ENCODE measurements at regions not wholly inside any gene's neighbourhood (a gene's known extent, or its start where the extent isn't known, plus 50 kb on each side); places are given as distances from the start of the nearest gene placed in this dataset.
"Not testable (repeated sequence)": the region's sequence is repeated elsewhere in the genome, so short reads cannot be mapped to it uniquely, and the experiment has no call there.

GRCh38 chr4:33980361-33980760, 2264.0 kb downstream of the ARAP2 start:
- DNase-seq (ENCODE audit: low read depth) = no peak

- peak; percentile 6 for DNase-seq (ENCODE audit: low read depth)
Observed at GRCh38 chr4:33989820-33990443, 2254.4 kb downstream of the ARAP2 start.

GRCh38 chr4:33996075-33996718, 2248.1 kb downstream of the ARAP2 start:
- no peak for DNase-seq (ENCODE audit: low read depth)

DNA sequence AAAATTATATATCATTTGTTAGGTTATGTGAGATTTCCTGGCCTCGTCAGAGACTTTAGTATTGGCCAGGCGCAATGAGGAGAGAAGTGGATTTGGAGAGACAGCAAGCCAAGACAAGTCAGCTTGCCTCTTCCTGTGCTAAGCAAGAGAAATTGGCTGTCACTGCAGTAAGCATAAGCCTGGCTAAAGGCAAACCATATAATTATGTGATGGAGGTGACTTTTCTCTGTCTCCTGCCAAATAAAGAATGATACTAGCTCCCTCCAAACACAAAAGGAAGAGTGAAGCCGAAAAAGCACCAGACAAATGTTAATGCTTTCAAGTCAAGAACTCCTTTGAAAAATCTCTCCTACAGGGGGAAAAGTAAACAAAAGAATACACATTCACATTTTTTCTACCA, 2246.0 kb downstream of the ARAP2 start:
- DNase-seq (ENCODE audit: low read depth) = no peak

DNA sequence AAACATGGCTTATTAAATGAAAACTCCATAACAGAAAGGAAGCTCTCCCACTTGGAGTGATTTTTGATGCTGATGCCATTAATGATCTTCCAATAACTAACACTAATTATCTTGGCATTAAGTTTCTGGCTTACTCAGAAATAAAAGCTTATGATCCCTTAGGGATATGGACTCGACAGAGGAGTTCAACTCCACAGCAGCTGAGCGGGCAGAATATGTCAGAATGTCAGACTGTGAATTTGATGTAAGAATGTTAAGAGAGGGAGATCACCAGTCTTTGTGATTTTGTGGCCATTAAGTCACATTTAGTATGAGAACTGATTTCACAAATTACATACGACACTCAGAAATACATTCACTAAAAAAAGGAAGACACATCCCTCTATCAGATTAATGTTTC, 2244.0 kb downstream of the ARAP2 start:
- DNase-seq (ENCODE audit: low read depth) = no peak

- DNase-seq (ENCODE audit: low read depth) = not testable (repeated sequence)
Observed at GRCh38 chr4:34006540-34006939, 2237.8 kb downstream of the ARAP2 start.

- no peak for DNase-seq (ENCODE audit: low read depth)
Observed at GRCh38 chr4:34009951-34010350, 2234.4 kb downstream of the ARAP2 start.

DNA sequence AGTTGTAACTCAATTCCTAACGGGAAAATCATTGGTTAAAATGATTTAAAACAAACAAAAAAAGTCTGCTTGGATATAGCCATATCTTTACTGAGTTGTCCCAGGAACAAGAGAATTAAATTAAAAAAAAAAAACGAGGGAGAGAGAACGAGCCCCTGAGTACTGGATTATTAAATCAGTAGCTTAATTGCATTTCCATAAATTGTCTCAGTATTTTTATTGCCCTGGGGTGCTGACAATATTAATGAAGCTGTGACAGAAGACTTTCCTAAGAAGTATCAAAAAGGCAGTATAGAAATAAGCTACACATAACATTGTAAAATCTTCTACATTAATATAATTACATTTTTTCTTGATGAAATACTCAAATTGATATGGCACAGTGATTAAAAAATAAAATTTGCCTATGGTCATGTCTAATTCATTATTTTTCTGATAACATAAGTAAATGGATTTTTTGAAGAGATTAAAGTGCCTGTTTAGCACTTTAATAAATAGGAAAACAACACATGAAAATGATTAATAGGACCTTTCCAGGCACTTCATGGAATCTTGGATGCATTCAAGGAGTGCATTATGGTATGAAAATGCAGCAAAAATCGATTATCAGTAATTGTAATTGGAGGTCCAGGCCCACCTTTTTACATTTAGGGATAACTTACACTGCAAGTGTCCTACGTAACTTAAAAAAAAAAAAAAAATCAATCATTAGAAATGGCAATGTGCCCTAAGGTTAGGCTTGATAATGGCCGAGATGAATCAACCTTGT, 2233.4 kb downstream of the ARAP2 start:
- no peak for DNase-seq (ENCODE audit: low read depth)

DNA sequence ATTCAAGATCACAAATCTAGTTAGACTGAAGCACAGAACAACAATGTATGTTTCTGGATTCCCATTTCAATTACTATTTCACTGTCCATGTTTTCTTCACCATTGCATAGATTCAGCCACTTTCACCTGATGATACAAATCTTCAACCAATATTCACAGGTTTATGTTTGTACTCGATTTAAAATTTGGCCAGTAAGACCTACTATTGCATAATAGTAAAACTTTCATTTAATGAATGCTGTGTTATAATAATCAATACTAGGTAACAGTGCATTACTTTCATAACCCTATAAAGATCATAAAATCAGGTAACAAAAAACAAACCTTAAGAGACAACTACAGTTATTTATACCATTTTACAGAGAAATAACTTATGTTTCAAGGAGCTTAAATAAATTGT, 2209.1 kb downstream of the ARAP2 start:
- DNase-seq (ENCODE audit: low read depth) = no peak

DNA sequence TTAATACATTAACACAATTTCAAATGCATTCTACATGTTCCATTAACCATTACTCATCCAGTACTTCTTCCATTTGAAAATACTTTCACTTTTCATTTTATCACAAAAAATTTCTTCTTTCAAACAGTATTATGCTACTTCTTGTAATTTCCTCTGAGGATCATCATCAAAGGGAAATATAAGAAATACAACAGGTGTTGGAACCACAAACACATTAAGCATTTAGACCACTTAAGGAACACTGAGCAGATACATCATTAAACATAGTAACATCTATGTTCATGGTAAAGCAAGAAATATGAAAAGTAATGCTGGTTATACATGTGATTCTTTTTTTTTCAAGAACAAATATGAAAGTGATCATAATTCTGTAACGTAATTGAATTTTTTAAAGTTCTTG, 2207.0 kb downstream of the ARAP2 start:
- DNase-seq (ENCODE audit: low read depth) = peak; percentile 30

- no peak for DNase-seq (ENCODE audit: low read depth)
Observed at GRCh38 chr4:34039766-34040165, 2204.5 kb downstream of the ARAP2 start.

DNA sequence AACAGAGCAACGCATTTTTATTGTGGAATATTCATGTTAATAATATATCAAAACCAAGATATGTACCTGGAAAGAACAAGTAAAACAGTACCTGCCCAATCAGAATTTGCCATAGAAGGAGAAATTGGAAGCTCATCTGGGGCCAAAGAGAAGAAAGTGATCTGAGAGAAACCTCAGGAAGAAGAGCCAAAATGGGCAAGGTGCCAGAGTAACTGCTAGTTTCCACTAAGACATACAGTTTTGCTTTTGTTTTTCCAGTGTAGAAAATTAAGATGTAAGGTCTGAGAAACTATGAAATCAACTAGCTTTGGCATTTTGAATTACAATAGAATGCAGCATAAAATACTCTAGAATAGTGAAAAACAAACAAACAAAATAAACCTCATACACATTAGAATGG, 2201.2 kb downstream of the ARAP2 start:
- peak; percentile 13 for DNase-seq (ENCODE audit: low read depth)

GRCh38 chr4:34046580-34046979, 2197.7 kb downstream of the ARAP2 start:
- DNase-seq (ENCODE audit: low read depth) = peak; percentile 90

DNA sequence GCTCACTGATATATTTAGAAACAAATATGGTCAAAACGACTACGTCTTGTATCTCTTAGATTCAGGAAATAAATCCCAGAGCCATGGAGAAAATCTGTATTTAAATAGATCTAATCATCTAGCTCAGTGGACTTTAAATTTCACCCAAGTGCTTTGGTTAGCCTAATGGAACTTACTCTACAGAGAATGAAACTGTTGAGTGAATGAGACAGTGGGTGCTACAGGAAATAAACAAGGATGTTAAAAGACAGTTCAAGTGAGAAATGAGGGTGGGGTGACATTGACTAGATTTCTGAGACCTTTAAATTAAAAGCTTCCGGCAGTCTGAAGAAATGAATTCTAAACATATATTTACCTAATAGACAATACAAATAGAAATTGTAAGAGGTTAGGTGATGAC, 2197.0 kb downstream of the ARAP2 start:
- DNase-seq (ENCODE audit: low read depth) = no peak

GRCh38 chr4:34066126-34066525, 2178.2 kb downstream of the ARAP2 start:
- no peak for DNase-seq (ENCODE audit: low read depth)

- DNase-seq (ENCODE audit: low read depth) = no peak
Observed at GRCh38 chr4:34091451-34091850, 2152.9 kb downstream of the ARAP2 start.

DNA sequence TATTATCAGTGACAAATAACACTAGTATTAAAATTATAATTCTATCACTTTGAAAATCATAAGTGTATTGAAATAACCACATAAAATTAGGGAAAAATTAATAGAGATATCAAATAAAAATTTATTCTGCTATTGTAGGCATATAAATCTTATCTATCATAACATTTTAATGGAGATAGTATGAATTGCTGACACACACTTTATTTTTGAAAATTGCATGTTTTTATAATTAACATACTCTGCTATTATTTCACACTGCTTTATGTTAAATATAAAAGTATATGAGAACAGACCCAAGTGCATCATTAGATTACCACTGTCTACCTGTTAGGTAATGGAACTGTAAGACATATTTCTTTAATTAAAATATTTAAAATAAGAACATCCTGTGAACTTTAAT, 2150.2 kb downstream of the ARAP2 start:
- DNase-seq (ENCODE audit: low read depth) = no peak

DNA sequence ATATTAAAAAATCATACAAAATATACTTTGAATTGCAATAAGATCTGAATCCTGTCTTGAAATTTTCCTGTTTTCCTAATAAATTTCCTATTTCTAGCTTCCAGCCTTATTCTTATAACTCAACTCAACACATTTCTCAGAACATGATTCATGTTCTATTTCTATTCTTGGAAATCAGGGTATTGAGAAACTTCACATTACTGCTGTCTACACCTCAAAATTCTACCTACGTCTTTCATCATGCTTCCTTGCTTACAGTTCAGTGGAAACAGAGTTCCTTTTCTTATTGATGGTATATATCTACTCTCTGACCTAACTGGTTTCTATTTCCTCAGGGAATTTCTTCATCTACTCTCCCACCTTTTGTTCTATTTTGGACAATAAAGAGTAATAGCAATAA, 2139.0 kb downstream of the ARAP2 start:
- peak; percentile 50 for DNase-seq (ENCODE audit: low read depth)

GRCh38 chr4:34108391-34108790, 2135.9 kb downstream of the ARAP2 start:
- DNase-seq (ENCODE audit: low read depth) = peak; percentile 85

- no peak for DNase-seq (ENCODE audit: low read depth)
Observed at GRCh38 chr4:34112573-34112972, 2131.7 kb downstream of the ARAP2 start.

DNA sequence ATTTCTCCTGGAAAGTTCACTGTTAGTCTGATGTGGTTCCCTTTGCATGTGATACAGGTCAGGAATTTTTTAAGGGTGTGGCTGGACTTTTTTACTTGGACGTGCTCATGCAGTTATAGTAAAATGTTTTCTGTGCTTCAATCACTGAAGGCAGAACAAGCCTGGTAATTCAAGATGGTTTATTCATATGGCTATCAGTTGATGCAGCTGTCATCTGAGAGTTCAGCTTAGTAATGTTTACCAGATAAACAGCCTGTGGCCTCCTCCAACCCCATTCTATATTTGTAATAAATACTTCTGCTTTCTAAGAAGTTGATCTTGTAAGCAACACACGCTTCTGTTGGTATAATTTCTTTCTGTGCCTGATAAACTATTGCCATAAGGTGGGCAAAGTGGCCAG, 2105.9 kb downstream of the ARAP2 start:
- peak; percentile 79 for DNase-seq (ENCODE audit: low read depth)

GRCh38 chr4:34139346-34139745, 2105.0 kb downstream of the ARAP2 start:
- DNase-seq (ENCODE audit: low read depth) = no peak

GRCh38 chr4:34148322-34148908, 2095.9 kb downstream of the ARAP2 start:
- no peak for DNase-seq (ENCODE audit: low read depth)

Data from LHCN-M2 (cell line).